SK-N-SH (cell line): ENCODE measurements at regions not wholly inside any gene's neighbourhood (a gene's known extent, or its start where the extent isn't known, plus 50 kb on each side); places are given as distances from the start of the nearest gene placed in this dataset.

Source experiments
- CHD2 ChIP-seq: fragments of 150-350 bp; IDR thresholded peaks from 2 replicates; pipeline ENCODE4 v1.6.1; 2018; ENCODE audit warnings: low read length; ENCODE audit not compliant: partially characterized antibody
- SMC3 ChIP-seq: IDR thresholded peaks from 2 replicates; pipeline ENCODE4 v1.6.1; 2012; ENCODE audit warnings: low read depth, low read length, improper control_type of control experiment
- TEAD4 ChIP-seq: IDR thresholded peaks from 2 replicates; pipeline ENCODE4 v1.4.0; 2012; ENCODE audit warnings: mild to moderate bottlenecking, borderline replicate concordance; ENCODE audit not compliant: insufficient read depth
- TF ChIP-seq, protein P1 (sequence below): fragments of 200-600 bp; sonication (generic); IDR thresholded peaks from 2 replicates; pipeline ENCODE4 v1.6.1; 2017; ENCODE audit warnings: antibody characterized with exemption, mild to moderate bottlenecking, moderate library complexity
- TF ChIP-seq, protein P2 (sequence below): IDR thresholded peaks from 2 replicates; pipeline ENCODE4 v1.6.1; 2012; ENCODE audit warnings: mild to moderate bottlenecking, low read depth, low read length, moderate library complexity
- TF ChIP-seq, protein P3 (sequence below): IDR thresholded peaks from 2 replicates; pipeline ENCODE4 v1.4.0; 2012; ENCODE audit warnings: low read depth
- TF ChIP-seq, protein P4 (sequence below): fragments of 150-350 bp; IDR thresholded peaks from 2 replicates; pipeline ENCODE4 v1.6.1; 2017; ENCODE audit warnings: antibody characterized with exemption, low read length, low read depth, borderline replicate concordance

DNA sequence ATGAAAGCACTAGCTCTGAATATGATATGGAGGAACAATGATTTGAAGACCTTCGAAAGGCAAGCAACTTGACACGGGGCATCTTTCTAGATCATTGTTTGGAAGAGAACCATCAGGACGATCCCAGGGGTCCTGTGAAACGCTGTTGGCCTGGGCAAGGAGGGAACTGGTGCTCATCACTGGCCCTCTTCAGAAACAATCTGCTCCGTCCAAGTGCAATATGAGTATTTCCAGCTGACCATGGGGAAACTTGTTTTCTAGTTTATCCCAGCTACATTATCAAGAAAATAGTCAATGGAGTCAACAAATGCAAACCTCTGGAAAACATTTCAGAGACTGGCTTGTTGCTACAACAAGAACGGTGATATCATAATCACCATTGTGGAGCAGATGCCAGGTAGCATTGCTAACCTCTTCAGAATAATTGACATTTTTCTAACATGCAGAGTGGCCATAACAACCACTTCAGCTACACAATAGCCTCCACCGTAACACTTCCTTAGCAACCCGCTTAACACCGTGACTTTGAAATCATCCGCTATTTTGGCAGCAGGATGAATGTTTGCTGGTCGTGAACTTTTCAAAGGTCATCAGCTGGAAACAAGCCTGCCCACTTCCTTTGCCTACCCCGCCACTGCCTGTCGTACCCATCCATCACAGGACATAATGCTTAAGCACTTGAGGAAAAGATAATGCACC is 112.0 kb upstream of the PDE10A start:
- TF ChIP-seq, protein P1, sequence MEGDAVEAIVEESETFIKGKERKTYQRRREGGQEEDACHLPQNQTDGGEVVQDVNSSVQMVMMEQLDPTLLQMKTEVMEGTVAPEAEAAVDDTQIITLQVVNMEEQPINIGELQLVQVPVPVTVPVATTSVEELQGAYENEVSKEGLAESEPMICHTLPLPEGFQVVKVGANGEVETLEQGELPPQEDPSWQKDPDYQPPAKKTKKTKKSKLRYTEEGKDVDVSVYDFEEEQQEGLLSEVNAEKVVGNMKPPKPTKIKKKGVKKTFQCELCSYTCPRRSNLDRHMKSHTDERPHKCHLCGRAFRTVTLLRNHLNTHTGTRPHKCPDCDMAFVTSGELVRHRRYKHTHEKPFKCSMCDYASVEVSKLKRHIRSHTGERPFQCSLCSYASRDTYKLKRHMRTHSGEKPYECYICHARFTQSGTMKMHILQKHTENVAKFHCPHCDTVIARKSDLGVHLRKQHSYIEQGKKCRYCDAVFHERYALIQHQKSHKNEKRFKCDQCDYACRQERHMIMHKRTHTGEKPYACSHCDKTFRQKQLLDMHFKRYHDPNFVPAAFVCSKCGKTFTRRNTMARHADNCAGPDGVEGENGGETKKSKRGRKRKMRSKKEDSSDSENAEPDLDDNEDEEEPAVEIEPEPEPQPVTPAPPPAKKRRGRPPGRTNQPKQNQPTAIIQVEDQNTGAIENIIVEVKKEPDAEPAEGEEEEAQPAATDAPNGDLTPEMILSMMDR, result no peak
- TF ChIP-seq, protein P2, sequence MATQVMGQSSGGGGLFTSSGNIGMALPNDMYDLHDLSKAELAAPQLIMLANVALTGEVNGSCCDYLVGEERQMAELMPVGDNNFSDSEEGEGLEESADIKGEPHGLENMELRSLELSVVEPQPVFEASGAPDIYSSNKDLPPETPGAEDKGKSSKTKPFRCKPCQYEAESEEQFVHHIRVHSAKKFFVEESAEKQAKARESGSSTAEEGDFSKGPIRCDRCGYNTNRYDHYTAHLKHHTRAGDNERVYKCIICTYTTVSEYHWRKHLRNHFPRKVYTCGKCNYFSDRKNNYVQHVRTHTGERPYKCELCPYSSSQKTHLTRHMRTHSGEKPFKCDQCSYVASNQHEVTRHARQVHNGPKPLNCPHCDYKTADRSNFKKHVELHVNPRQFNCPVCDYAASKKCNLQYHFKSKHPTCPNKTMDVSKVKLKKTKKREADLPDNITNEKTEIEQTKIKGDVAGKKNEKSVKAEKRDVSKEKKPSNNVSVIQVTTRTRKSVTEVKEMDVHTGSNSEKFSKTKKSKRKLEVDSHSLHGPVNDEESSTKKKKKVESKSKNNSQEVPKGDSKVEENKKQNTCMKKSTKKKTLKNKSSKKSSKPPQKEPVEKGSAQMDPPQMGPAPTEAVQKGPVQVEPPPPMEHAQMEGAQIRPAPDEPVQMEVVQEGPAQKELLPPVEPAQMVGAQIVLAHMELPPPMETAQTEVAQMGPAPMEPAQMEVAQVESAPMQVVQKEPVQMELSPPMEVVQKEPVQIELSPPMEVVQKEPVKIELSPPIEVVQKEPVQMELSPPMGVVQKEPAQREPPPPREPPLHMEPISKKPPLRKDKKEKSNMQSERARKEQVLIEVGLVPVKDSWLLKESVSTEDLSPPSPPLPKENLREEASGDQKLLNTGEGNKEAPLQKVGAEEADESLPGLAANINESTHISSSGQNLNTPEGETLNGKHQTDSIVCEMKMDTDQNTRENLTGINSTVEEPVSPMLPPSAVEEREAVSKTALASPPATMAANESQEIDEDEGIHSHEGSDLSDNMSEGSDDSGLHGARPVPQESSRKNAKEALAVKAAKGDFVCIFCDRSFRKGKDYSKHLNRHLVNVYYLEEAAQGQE, result no peak
- no peak for TF ChIP-seq SMC3
- no peak for TF ChIP-seq CHD2
- TF ChIP-seq TEAD4, result no peak
- TF ChIP-seq, protein P3, sequence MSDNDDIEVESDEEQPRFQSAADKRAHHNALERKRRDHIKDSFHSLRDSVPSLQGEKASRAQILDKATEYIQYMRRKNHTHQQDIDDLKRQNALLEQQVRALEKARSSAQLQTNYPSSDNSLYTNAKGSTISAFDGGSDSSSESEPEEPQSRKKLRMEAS, result no peak
- TF ChIP-seq, protein P4, sequence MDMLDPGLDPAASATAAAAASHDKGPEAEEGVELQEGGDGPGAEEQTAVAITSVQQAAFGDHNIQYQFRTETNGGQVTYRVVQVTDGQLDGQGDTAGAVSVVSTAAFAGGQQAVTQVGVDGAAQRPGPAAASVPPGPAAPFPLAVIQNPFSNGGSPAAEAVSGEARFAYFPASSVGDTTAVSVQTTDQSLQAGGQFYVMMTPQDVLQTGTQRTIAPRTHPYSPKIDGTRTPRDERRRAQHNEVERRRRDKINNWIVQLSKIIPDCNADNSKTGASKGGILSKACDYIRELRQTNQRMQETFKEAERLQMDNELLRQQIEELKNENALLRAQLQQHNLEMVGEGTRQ, result no peak
